Transverse colon (tissue), 4 donors: ENCODE measurements at regions not wholly inside any gene's neighbourhood (a gene's known extent, or its start where the extent isn't known, plus 50 kb on each side); places are given as distances from the start of the nearest gene placed in this dataset.

Source experiments
- DNase-seq: peaks from one replicate; pipeline ENCODE4 v3.0.0-alpha.2; 2019
- H3K27ac ChIP-seq, 4 donors: fragments of 200-600 bp; sonication (generic); 2 replicates each; pipeline ENCODE4 v1.5.1; 2016 to 2018; ENCODE audit warnings: inconsistent platforms in 4 of 4
- H3K27me3 ChIP-seq: fragments of 200-600 bp; sonication (generic); 2 replicates; pipeline ENCODE4 v1.5.1; 2017; ENCODE audit warnings: inconsistent platforms
- H3K36me3 ChIP-seq, 4 donors: fragments of 200-600 bp; sonication (generic); 2 replicates each; pipeline ENCODE4 v1.5.1; 2017 to 2019; ENCODE audit warnings: inconsistent platforms in 4 of 4
- H3K4me1 ChIP-seq, 4 donors: fragments of 200-600 bp; sonication (generic); 2 replicates each; pipeline ENCODE4 v1.5.1; 2017 to 2020; ENCODE audit warnings: inconsistent platforms in 4 of 4
- H3K4me3 ChIP-seq, 4 donors: fragments of 200-600 bp; sonication (generic); 1 replicate in 1 of 4; 2 replicates in 3 of 4; pipeline versions ENCODE4 v1.5.1 to v1.6.1; 2017 to 2019; ENCODE audit warnings: inconsistent platforms in 4 of 4
- H3K9me3 ChIP-seq, 2 donors: fragments of 200-600 bp; sonication (generic); 2 replicates each; pipeline ENCODE4 v1.5.1; 2017 to 2019; ENCODE audit warnings: inconsistent platforms in 2 of 2
- EP300 ChIP-seq: sonication (generic); formaldehyde crosslinking; IDR thresholded peaks from one replicate; pipeline ENCODE4 v1.6.1; 2017; ENCODE audit warnings: antibody characterized with exemption, low read depth
- POLR2A ChIP-seq: fragments of 450-650 bp; IDR thresholded peaks from one replicate; pipeline ENCODE4 v1.6.1; 2016; ENCODE audit warnings: antibody characterized with exemption, mild to moderate bottlenecking, moderate library complexity
- POLR2AphosphoS5 ChIP-seq, 3 donors: sonication (generic); formaldehyde crosslinking; IDR thresholded peaks; one replicate each; pipeline ENCODE4 v1.6.1; 2016; ENCODE audit warnings: antibody characterized with exemption in 3 of 3
- WGBS, 2 donors: methylation state at CpG; one replicate each; pipeline ENCODE4 v1.1.5; 2018; ENCODE audit warnings: low coverage in 1 of 2; 5-methylcytosine and 5-hydroxymethylcytosine counted together
- in situ Hi-C, 4 donors: fragments of 200-750 bp; cut with MboI; loops; one replicate each; pipeline versions ENCODE4 v1.15.0 to v1.15.1; 2017; ENCODE audit warnings: low sequenced_read_pairs in 3 of 4, low pct_ligation_motif_present in 1 of 4, low pct_unique_long_range_greater_than_20kb in 1 of 4
- intact Hi-C: fragments of 100-400 bp; cut with DNase I; formaldehyde crosslinking; loops from one replicate; pipeline ENCODE4 v1.15.1; 2023; ENCODE audit warnings: low total_unique reads
- TF ChIP-seq, protein P1 (sequence below), 5 experiments: fragments of 200-600 bp in 3 of 5; fragments of 450-650 bp in 2 of 5; sonication (generic) in 3 of 5; IDR thresholded peaks; 1 replicate in 2 of 5; 2 replicates in 3 of 5; pipeline ENCODE4 v1.5.1; 2016 to 2017; ENCODE audit warnings: antibody characterized with exemption in 5 of 5, inconsistent platforms in 3 of 5, mild to moderate bottlenecking in 2 of 5, moderate library complexity in 1 of 5

DNA sequence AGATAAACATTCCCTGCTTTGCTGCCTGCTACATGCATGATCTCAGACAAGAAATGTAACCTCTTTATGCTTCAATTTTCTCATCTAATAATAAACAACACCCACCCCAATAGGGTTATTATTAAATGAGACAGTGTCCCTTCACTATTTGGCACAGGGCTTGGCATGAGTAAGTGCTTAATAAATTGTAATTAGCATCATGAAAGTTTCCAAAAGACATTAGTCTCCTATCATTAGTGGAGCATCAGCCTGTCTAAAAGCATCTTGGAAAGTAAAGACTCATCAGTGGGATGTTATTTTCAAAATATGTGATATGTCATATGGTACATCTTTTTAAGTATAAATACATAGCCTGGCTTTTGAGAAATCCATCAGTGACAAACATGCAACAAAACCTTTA, 275.0 kb downstream of the ZEB2 start:
- H3K27ac ChIP-seq: no peak overlapping the region
- no peak overlapping the region for H3K4me3 ChIP-seq
- no peak for DNase-seq
- no peaks in the 10 kb centered on the region for H3K27me3 ChIP-seq
- intact Hi-C loops (no loop called here), in situ Hi-C loops (no loop called here)
- no peaks in the 10 kb centered on the region for H3K9me3 ChIP-seq
- no peaks in the 10 kb centered on the region for H3K36me3 ChIP-seq
- no peak for TF ChIP-seq POLR2AphosphoS5 (IDR thresholded peaks at IDR 0.05)
- TF ChIP-seq, protein P1, sequence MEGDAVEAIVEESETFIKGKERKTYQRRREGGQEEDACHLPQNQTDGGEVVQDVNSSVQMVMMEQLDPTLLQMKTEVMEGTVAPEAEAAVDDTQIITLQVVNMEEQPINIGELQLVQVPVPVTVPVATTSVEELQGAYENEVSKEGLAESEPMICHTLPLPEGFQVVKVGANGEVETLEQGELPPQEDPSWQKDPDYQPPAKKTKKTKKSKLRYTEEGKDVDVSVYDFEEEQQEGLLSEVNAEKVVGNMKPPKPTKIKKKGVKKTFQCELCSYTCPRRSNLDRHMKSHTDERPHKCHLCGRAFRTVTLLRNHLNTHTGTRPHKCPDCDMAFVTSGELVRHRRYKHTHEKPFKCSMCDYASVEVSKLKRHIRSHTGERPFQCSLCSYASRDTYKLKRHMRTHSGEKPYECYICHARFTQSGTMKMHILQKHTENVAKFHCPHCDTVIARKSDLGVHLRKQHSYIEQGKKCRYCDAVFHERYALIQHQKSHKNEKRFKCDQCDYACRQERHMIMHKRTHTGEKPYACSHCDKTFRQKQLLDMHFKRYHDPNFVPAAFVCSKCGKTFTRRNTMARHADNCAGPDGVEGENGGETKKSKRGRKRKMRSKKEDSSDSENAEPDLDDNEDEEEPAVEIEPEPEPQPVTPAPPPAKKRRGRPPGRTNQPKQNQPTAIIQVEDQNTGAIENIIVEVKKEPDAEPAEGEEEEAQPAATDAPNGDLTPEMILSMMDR (IDR thresholded peaks at IDR 0.05): no peak
- TF ChIP-seq POLR2A: no peak
- TF ChIP-seq EP300: no peak
- H3K4me1 ChIP-seq: peaks cover 0 to 10% (median 4%) of the 10 kb centered on the region in 4 donors

DNA sequence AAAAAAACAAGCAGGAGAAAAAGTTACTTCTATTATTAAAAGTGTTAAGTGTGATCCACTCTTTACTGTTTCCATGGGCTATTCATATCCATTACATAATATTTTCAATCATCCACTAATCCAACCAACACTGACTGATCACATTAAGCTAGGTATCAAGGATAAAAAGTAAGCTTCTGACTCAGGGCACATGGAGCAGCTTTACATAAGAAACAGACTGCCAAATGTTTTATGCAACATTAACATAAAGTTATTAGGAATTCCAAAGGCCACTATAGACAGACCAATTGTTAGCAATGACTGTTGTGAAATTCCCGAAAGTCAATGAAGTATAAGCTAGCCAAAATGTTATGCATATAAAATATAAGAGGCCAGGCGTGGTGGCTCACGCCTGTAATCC, 277.6 kb downstream of the ZEB2 start:
- H3K4me3 ChIP-seq: no peak overlapping the region
- H3K27me3 ChIP-seq: no peaks in the 10 kb centered on the region
- peaks cover 0 to 10% (median 6%) of the 10 kb centered on the region in 4 donors for H3K4me1 ChIP-seq
- intact Hi-C loops: no loop called here
- 96 to 100% methylated on average over 1 to 3 of the region's 3 CpGs for WGBS, 2 donors
- in situ Hi-C loops: no loop called here
- H3K9me3 ChIP-seq: no peaks in the 10 kb centered on the region
- H3K27ac ChIP-seq: no peak overlapping the region
- DNase-seq: no peak
- H3K36me3 ChIP-seq: no peaks in the 10 kb centered on the region
- TF ChIP-seq, protein P1 (IDR thresholded peaks at IDR 0.05): no peak
- TF ChIP-seq POLR2AphosphoS5 (IDR thresholded peaks at IDR 0.05) (no peak), POLR2A (no peak), EP300 (no peak)

DNA sequence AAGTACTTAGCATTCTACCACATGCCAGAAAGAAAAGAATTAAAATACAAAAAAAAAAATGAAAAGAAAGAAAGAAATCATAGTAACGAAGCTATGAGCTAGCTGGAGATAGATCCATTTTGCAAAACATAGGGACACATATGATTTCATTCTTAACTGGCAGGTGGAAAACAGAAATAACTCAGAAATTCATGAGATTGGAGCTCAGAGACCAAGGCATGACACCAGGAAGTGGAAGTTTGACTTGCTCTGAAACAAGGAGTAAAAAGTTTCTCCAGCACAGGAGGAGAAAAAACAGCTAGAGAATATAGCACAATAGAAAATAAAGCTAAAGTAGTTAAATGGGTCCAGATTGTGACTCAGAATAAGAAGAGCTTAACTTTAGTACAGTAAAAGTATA, 278.1 kb downstream of the ZEB2 start:
- H3K4me1 ChIP-seq: peaks cover 0 to 10% (median 6%) of the 10 kb centered on the region in 4 donors
- no peak overlapping the region for H3K4me3 ChIP-seq
- H3K9me3 ChIP-seq: no peaks in the 10 kb centered on the region
- 85 to 92% methylated on average over 1 of the region's 1 CpG for WGBS, 2 donors
- H3K27me3 ChIP-seq: no peaks in the 10 kb centered on the region
- no peak for DNase-seq
- H3K36me3 ChIP-seq: no peaks in the 10 kb centered on the region
- H3K27ac ChIP-seq: no peak overlapping the region
- intact Hi-C loops (no loop called here), in situ Hi-C loops (no loop called here)
- TF ChIP-seq EP300 (no peak), POLR2A (no peak), POLR2AphosphoS5 (IDR thresholded peaks at IDR 0.05) (no peak)
- TF ChIP-seq, protein P1 (IDR thresholded peaks at IDR 0.05): no peak

DNA sequence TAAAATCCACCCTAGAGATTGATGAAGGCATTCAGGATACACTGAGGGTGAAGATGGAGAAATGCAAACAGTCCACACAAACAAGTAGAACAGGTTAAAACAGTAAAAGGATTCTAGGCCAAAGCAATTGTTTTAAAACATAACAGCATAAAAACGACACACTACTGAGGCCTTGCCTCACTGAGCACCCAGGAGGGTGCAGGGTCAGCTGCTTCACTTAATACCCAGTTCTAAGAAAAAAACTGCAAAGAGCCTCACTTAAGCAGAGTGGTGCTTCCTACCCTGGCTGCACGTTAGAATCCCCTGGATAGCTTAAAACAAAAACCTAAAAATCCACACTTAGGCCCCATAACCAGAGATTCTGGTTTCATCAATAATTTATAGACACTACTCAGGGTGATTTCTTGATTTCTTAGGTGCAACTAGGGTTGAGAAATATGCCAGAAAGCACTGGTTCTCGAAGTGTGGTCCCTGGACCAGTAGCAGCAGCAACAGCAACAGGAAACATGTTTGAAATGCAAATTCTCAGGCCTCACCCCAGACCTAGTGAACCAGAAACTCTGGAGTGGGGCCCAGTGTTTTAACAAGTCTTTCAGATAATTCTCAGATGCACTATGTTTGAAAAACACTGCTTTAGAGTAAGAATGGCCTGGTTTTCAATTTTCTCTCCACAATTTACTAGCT, 279.1 kb downstream of the ZEB2 start:
- intact Hi-C loops: no loop called here
- DNase-seq: no peak

More for the DNA sequence above, 279.1 kb downstream of the ZEB2 start:
- Histone ChIP-seq H3K4me3 (no peak overlapping the region), H3K27me3 (no peaks in the 10 kb centered on the region), H3K36me3 (no peaks in the 10 kb centered on the region), H3K9me3 (no peaks in the 10 kb centered on the region), H3K4me1 (peaks cover 0 to 10% (median 6%) of the 10 kb centered on the region in 4 donors), H3K27ac (no peak overlapping the region)
- TF ChIP-seq POLR2A: no peak
- TF ChIP-seq POLR2AphosphoS5 (IDR thresholded peaks at IDR 0.05): no peak
- TF ChIP-seq EP300: no peak
- TF ChIP-seq, protein P1 (IDR thresholded peaks at IDR 0.05): no peak
- in situ Hi-C loops: no loop called here
- WGBS, 2 donors: 20 to 42% methylated on average over 1 to 3 of the region's 3 CpGs
